ENCODE measurements at regions not wholly inside any gene's neighbourhood (a gene's known extent, or its start where the extent isn't known, plus 50 kb on each side); places are given as distances from the start of the nearest gene placed in this dataset.

GRCh38 chr7:46710927-46711326 lies 789.9 kb upstream of the IGFBP3 start:
- no peak for DNase-seq

- DNase-seq: no peak
These were observed 786.9 kb upstream of the IGFBP3 start for GRCh38 chr7:46707973-46708372.

- DNase-seq: no peak
These were observed 784.5 kb upstream of the IGFBP3 start for GRCh38 chr7:46705386-46706255.

GRCh38 chr7:46696741-46697140 lies 775.7 kb upstream of the IGFBP3 start:
- DNase-seq: no peak

GRCh38 chr7:46695051-46695708 lies 774.1 kb upstream of the IGFBP3 start:
- DNase-seq: no peak

- no peak for DNase-seq
These were observed 773.0 kb upstream of the IGFBP3 start for GRCh38 chr7:46694058-46694457.

- DNase-seq: no peak
These were observed 766.1 kb upstream of the IGFBP3 start for GRCh38 chr7:46687203-46687602.

- no peak for DNase-seq
These were observed 764.0 kb upstream of the IGFBP3 start for GRCh38 chr7:46685051-46685450.

- no peak for DNase-seq
These were observed 762.0 kb upstream of the IGFBP3 start for GRCh38 chr7:46682836-46683624.

GRCh38 chr7:46681865-46682503 lies 760.9 kb upstream of the IGFBP3 start:
- no peak for DNase-seq

GRCh38 chr7:46680147-46680546 lies 759.1 kb upstream of the IGFBP3 start:
- DNase-seq: no peak

GRCh38 chr7:46679671-46680070 lies 758.6 kb upstream of the IGFBP3 start:
- no peak for DNase-seq

GRCh38 chr7:46678421-46678820 lies 757.3 kb upstream of the IGFBP3 start:
- DNase-seq: no peak

GRCh38 chr7:46675456-46675855 lies 754.4 kb upstream of the IGFBP3 start:
- no peak for DNase-seq

- DNase-seq: no peak
These were observed 751.8 kb upstream of the IGFBP3 start for GRCh38 chr7:46672861-46673260.

GRCh38 chr7:46671108-46671769 lies 750.2 kb upstream of the IGFBP3 start:
- DNase-seq: no peak

- no peak for DNase-seq
These were observed 748.0 kb upstream of the IGFBP3 start for GRCh38 chr7:46669028-46669427.

GRCh38 chr7:46664453-46664852 lies 743.4 kb upstream of the IGFBP3 start:
- no peak for DNase-seq

- DNase-seq: no peak
These were observed 742.0 kb upstream of the IGFBP3 start for GRCh38 chr7:46663025-46663424.

GRCh38 chr7:46661431-46661830 lies 740.4 kb upstream of the IGFBP3 start:
- no peak for DNase-seq

- DNase-seq: no peak
These were observed 739.4 kb upstream of the IGFBP3 start for GRCh38 chr7:46660402-46660980.

GRCh38 chr7:46658281-46658680 lies 737.2 kb upstream of the IGFBP3 start:
- no peak for DNase-seq
